Adrenal gland (tissue), 5 donors: ENCODE measurements at regions not wholly inside any gene's neighbourhood (a gene's known extent, or its start where the extent isn't known, plus 50 kb on each side); places are given as distances from the start of the nearest gene placed in this dataset.

Experiments
- POLR2A ChIP-seq, 2 donors: fragments of 450-650 bp; IDR thresholded peaks; one replicate each; pipeline ENCODE4 v1.6.1; 2017; ENCODE audit warnings: antibody characterized with exemption in 2 of 2, mild to moderate bottlenecking in 2 of 2, moderate library complexity in 1 of 2
- TF ChIP-seq, protein P1 (sequence below), 6 experiments: fragments of 450-650 bp in 4 of 6; fragments of 200-600 bp in 2 of 6; sonication (generic) in 1 of 6; IDR thresholded peaks; 1 replicate in 5 of 6; 2 replicates in 1 of 6; pipeline versions ENCODE4 v1.5.1 to v1.8.0; 2016 to 2021; ENCODE audit warnings: antibody characterized with exemption in 6 of 6, mild to moderate bottlenecking in 2 of 6, moderate library complexity in 1 of 6
- donor health status: DM: no; HTN: no; CAD: no.

DNA sequence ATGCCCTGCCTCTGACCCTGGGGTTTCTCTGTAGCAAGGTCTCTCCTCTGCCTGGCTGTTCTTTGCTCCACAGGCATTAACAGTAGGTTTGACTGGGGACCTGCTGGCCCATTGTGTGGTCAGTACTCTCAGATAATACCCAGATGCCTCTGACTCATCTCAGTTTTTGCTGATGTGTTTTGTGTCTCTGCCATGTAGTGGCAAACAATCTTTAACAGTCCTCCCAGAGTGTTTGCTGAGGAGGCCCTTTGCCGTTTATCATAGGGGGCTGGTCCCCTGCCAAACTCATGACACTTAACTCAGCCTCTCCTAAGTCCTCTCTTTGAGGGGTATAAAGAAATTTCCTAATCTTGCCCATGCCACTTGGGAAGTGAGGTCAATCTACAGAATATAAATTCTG lies 793.7 kb upstream of the FANCL start:
- TF ChIP-seq, protein P1, sequence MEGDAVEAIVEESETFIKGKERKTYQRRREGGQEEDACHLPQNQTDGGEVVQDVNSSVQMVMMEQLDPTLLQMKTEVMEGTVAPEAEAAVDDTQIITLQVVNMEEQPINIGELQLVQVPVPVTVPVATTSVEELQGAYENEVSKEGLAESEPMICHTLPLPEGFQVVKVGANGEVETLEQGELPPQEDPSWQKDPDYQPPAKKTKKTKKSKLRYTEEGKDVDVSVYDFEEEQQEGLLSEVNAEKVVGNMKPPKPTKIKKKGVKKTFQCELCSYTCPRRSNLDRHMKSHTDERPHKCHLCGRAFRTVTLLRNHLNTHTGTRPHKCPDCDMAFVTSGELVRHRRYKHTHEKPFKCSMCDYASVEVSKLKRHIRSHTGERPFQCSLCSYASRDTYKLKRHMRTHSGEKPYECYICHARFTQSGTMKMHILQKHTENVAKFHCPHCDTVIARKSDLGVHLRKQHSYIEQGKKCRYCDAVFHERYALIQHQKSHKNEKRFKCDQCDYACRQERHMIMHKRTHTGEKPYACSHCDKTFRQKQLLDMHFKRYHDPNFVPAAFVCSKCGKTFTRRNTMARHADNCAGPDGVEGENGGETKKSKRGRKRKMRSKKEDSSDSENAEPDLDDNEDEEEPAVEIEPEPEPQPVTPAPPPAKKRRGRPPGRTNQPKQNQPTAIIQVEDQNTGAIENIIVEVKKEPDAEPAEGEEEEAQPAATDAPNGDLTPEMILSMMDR (IDR thresholded peaks at IDR 0.05): no peak
- no peak for TF ChIP-seq POLR2A (IDR thresholded peaks at IDR 0.05)
